ENCODE measurements at regions not wholly inside any gene's neighbourhood (a gene's known extent, or its start where the extent isn't known, plus 50 kb on each side); places are given as distances from the start of the nearest gene placed in this dataset.
A peak's percentile ranks its signal among the peaks of the same experiment; 100 is the strongest.

- Histone ChIP-seq H4K91ac (ENCODE audit: low read depth, low read length, poor library complexity) (no peak overlapping the region), H2BK15ac (ENCODE audit: low read length) (no peak overlapping the region), H3K4me3 (ENCODE audit: low read length in 2 of 2) (no peak overlapping the region), H3K27me3 (ENCODE audit: control insufficient read depth in 3 of 3, insufficient read depth in 3 of 3, low read depth in 1 of 3, low read length in 3 of 3) (no peaks in the 10 kb centered on the region), H3K23ac (ENCODE audit: low read depth, low read length, poor library complexity) (no peak overlapping the region), H2BK5ac (ENCODE audit: low read length) (no peak overlapping the region), H3K79me1 (ENCODE audit: low read depth, low read length) (no peaks in the 10 kb centered on the region), H3K18ac (ENCODE audit: low read length) (no peak overlapping the region), H3K4ac (ENCODE audit: low read length) (no peak overlapping the region), H2BK12ac (ENCODE audit: low read length) (no peak overlapping the region), H3K14ac (ENCODE audit: low read length) (no peak overlapping the region), H2AK5ac (ENCODE audit: low read depth, low read length) (no peak overlapping the region), H3K4me1 (ENCODE audit: control insufficient read depth in 2 of 2, insufficient read depth in 1 of 2, low read depth in 1 of 2, low read length in 2 of 2) (peaks cover 2 to 3% of the 10 kb centered on the region in 2 donors), H3K4me2 (ENCODE audit: insufficient read depth, low read length, poor library complexity, severe bottlenecking) (no peak overlapping the region), H3K27ac (replicated peaks; ENCODE audit: low read length) (no peak overlapping the region), H4K8ac (ENCODE audit: low read depth, low read length) (no peak overlapping the region), H3K36me3 (replicated peaks in 1 of 2; ENCODE audit: control insufficient read depth in 2 of 2, insufficient read depth in 2 of 2, low read length in 2 of 2) (no peaks in the 10 kb centered on the region), H2AFZ (ENCODE audit: low read length) (no peak overlapping the region), H3K9me3 (replicated peaks in 1 of 2; ENCODE audit: control insufficient read depth in 2 of 2, insufficient read depth in 1 of 2, low read depth in 1 of 2, low read length in 2 of 2) (no peaks in the 10 kb centered on the region), H2BK120ac (ENCODE audit: low read depth, low read length) (no peak overlapping the region), H3K9ac (ENCODE audit: low read depth, low read length, poor library complexity) (no peak overlapping the region)
- DNase-seq (ENCODE audit: low spot score) = peak; percentile 14
- WGBS, 2 donors (ENCODE audit: extremely low coverage in 2 of 2, insufficient read length in 2 of 2, insufficient replicate concordance in 1 of 2) = no CpG with 5 or more reads among the region's 3 CpGs
Measured at GRCh38 chr5:111935835-111936234, 178.8 kb upstream of the NREP start.

GRCh38 chr5:111935009-111935408 is 178.0 kb upstream of the NREP start:
- H3K14ac ChIP-seq (ENCODE audit: low read length) = no peak overlapping the region
- H3K4me1 ChIP-seq (ENCODE audit: control insufficient read depth in 2 of 2, insufficient read depth in 1 of 2, low read depth in 1 of 2, low read length in 2 of 2) = peaks cover 2 to 3% of the 10 kb centered on the region in 2 donors
- H2BK120ac ChIP-seq (ENCODE audit: low read depth, low read length) = no peak overlapping the region
- no peaks in the 10 kb centered on the region for H3K9me3 ChIP-seq (replicated peaks in 1 of 2; ENCODE audit: control insufficient read depth in 2 of 2, insufficient read depth in 1 of 2, low read depth in 1 of 2, low read length in 2 of 2)
- WGBS, 2 donors (ENCODE audit: extremely low coverage in 2 of 2, insufficient read length in 2 of 2, insufficient replicate concordance in 1 of 2) = no CpG with 5 or more reads among the region's 1 CpG
- H2BK12ac ChIP-seq (ENCODE audit: low read length) = no peak overlapping the region
- H3K4me2 ChIP-seq (ENCODE audit: insufficient read depth, low read length, poor library complexity, severe bottlenecking) = no peak overlapping the region
- no peak overlapping the region for H2BK15ac ChIP-seq (ENCODE audit: low read length)
- H3K27ac ChIP-seq (replicated peaks; ENCODE audit: low read length) = no peak overlapping the region
- H3K4me3 ChIP-seq (ENCODE audit: low read length in 2 of 2) = no peak overlapping the region
- no peak overlapping the region for H4K8ac ChIP-seq (ENCODE audit: low read depth, low read length)
- H3K23ac ChIP-seq (ENCODE audit: low read depth, low read length, poor library complexity) = no peak overlapping the region
- H2AFZ ChIP-seq (ENCODE audit: low read length) = peak overlapping the region; percentile 8
- DNase-seq (ENCODE audit: low spot score) = no peak
- no peaks in the 10 kb centered on the region for H3K79me1 ChIP-seq (ENCODE audit: low read depth, low read length)
- H3K9ac ChIP-seq (ENCODE audit: low read depth, low read length, poor library complexity) = no peak overlapping the region
- H2AK5ac ChIP-seq (ENCODE audit: low read depth, low read length) = no peak overlapping the region
- no peak overlapping the region for H3K4ac ChIP-seq (ENCODE audit: low read length)
- H3K27me3 ChIP-seq (ENCODE audit: control insufficient read depth in 3 of 3, insufficient read depth in 3 of 3, low read depth in 1 of 3, low read length in 3 of 3) = no peaks in the 10 kb centered on the region
- no peak overlapping the region for H3K18ac ChIP-seq (ENCODE audit: low read length)
- H3K36me3 ChIP-seq (replicated peaks in 1 of 2; ENCODE audit: control insufficient read depth in 2 of 2, insufficient read depth in 2 of 2, low read length in 2 of 2) = no peaks in the 10 kb centered on the region
- no peak overlapping the region for H4K91ac ChIP-seq (ENCODE audit: low read depth, low read length, poor library complexity)
- no peak overlapping the region for H2BK5ac ChIP-seq (ENCODE audit: low read length)

- no peak overlapping the region for H2BK5ac ChIP-seq (ENCODE audit: low read length)
- H3K79me1 ChIP-seq (ENCODE audit: low read depth, low read length) = no peaks in the 10 kb centered on the region
- H3K14ac ChIP-seq (ENCODE audit: low read length) = no peak overlapping the region
- H2AFZ ChIP-seq (ENCODE audit: low read length) = no peak overlapping the region
- H3K18ac ChIP-seq (ENCODE audit: low read length) = no peak overlapping the region
- no peak overlapping the region for H3K4me2 ChIP-seq (ENCODE audit: insufficient read depth, low read length, poor library complexity, severe bottlenecking)
- H3K9ac ChIP-seq (ENCODE audit: low read depth, low read length, poor library complexity) = no peak overlapping the region
- no CpG with 5 or more reads among the region's 2 CpGs for WGBS, 2 donors (ENCODE audit: extremely low coverage in 2 of 2, insufficient read length in 2 of 2, insufficient replicate concordance in 1 of 2)
- no peak overlapping the region for H4K91ac ChIP-seq (ENCODE audit: low read depth, low read length, poor library complexity)
- H2BK12ac ChIP-seq (ENCODE audit: low read length) = no peak overlapping the region
- no peak overlapping the region for H2BK15ac ChIP-seq (ENCODE audit: low read length)
- no peak for DNase-seq (ENCODE audit: low spot score)
- no peaks in the 10 kb centered on the region for H3K36me3 ChIP-seq (replicated peaks in 1 of 2; ENCODE audit: control insufficient read depth in 2 of 2, insufficient read depth in 2 of 2, low read length in 2 of 2)
- H3K4ac ChIP-seq (ENCODE audit: low read length) = no peak overlapping the region
- H2AK5ac ChIP-seq (ENCODE audit: low read depth, low read length) = no peak overlapping the region
- H4K8ac ChIP-seq (ENCODE audit: low read depth, low read length) = no peak overlapping the region
- H3K27me3 ChIP-seq (ENCODE audit: control insufficient read depth in 3 of 3, insufficient read depth in 3 of 3, low read depth in 1 of 3, low read length in 3 of 3) = no peaks in the 10 kb centered on the region
- no peak overlapping the region for H3K23ac ChIP-seq (ENCODE audit: low read depth, low read length, poor library complexity)
- H3K4me1 ChIP-seq (ENCODE audit: control insufficient read depth in 2 of 2, insufficient read depth in 1 of 2, low read depth in 1 of 2, low read length in 2 of 2) = peaks cover 2 to 3% of the 10 kb centered on the region in 2 donors
- no peak overlapping the region for H3K4me3 ChIP-seq (ENCODE audit: low read length in 2 of 2)
- no peaks in the 10 kb centered on the region for H3K9me3 ChIP-seq (replicated peaks in 1 of 2; ENCODE audit: control insufficient read depth in 2 of 2, insufficient read depth in 1 of 2, low read depth in 1 of 2, low read length in 2 of 2)
- H2BK120ac ChIP-seq (ENCODE audit: low read depth, low read length) = no peak overlapping the region
- H3K27ac ChIP-seq (replicated peaks; ENCODE audit: low read length) = no peak overlapping the region
Measured at GRCh38 chr5:111934511-111934910, 177.5 kb upstream of the NREP start.

GRCh38 chr5:111933086-111933485 is 176.1 kb upstream of the NREP start:
- no peak overlapping the region for H4K8ac ChIP-seq (ENCODE audit: low read depth, low read length)
- H3K36me3 ChIP-seq (replicated peaks in 1 of 2; ENCODE audit: control insufficient read depth in 2 of 2, insufficient read depth in 2 of 2, low read length in 2 of 2) = no peaks in the 10 kb centered on the region
- WGBS, 2 donors (ENCODE audit: extremely low coverage in 2 of 2, insufficient read length in 2 of 2, insufficient replicate concordance in 1 of 2) = no CpG with 5 or more reads among the region's 2 CpGs
- peaks cover 2 to 3% of the 10 kb centered on the region in 2 donors for H3K4me1 ChIP-seq (ENCODE audit: control insufficient read depth in 2 of 2, insufficient read depth in 1 of 2, low read depth in 1 of 2, low read length in 2 of 2)
- no peak overlapping the region for H3K9ac ChIP-seq (ENCODE audit: low read depth, low read length, poor library complexity)
- DNase-seq (ENCODE audit: low spot score) = no peak
- H3K27ac ChIP-seq (replicated peaks; ENCODE audit: low read length) = no peak overlapping the region
- no peaks in the 10 kb centered on the region for H3K79me1 ChIP-seq (ENCODE audit: low read depth, low read length)
- no peak overlapping the region for H3K14ac ChIP-seq (ENCODE audit: low read length)
- no peak overlapping the region for H2BK12ac ChIP-seq (ENCODE audit: low read length)
- H2BK15ac ChIP-seq (ENCODE audit: low read length) = no peak overlapping the region
- no peaks in the 10 kb centered on the region for H3K27me3 ChIP-seq (ENCODE audit: control insufficient read depth in 3 of 3, insufficient read depth in 3 of 3, low read depth in 1 of 3, low read length in 3 of 3)
- H3K4me3 ChIP-seq (ENCODE audit: low read length in 2 of 2) = no peak overlapping the region
- no peak overlapping the region for H4K91ac ChIP-seq (ENCODE audit: low read depth, low read length, poor library complexity)
- no peaks in the 10 kb centered on the region for H3K9me3 ChIP-seq (replicated peaks in 1 of 2; ENCODE audit: control insufficient read depth in 2 of 2, insufficient read depth in 1 of 2, low read depth in 1 of 2, low read length in 2 of 2)
- H2AK5ac ChIP-seq (ENCODE audit: low read depth, low read length) = no peak overlapping the region
- no peak overlapping the region for H2AFZ ChIP-seq (ENCODE audit: low read length)
- H2BK5ac ChIP-seq (ENCODE audit: low read length) = no peak overlapping the region
- H3K4me2 ChIP-seq (ENCODE audit: insufficient read depth, low read length, poor library complexity, severe bottlenecking) = no peak overlapping the region
- H2BK120ac ChIP-seq (ENCODE audit: low read depth, low read length) = no peak overlapping the region
- H3K4ac ChIP-seq (ENCODE audit: low read length) = no peak overlapping the region
- no peak overlapping the region for H3K23ac ChIP-seq (ENCODE audit: low read depth, low read length, poor library complexity)
- H3K18ac ChIP-seq (ENCODE audit: low read length) = no peak overlapping the region
